ENCODE measurements at regions not wholly inside any gene's neighbourhood (a gene's known extent, or its start where the extent isn't known, plus 50 kb on each side); places are given as distances from the start of the nearest gene placed in this dataset.

DNA sequence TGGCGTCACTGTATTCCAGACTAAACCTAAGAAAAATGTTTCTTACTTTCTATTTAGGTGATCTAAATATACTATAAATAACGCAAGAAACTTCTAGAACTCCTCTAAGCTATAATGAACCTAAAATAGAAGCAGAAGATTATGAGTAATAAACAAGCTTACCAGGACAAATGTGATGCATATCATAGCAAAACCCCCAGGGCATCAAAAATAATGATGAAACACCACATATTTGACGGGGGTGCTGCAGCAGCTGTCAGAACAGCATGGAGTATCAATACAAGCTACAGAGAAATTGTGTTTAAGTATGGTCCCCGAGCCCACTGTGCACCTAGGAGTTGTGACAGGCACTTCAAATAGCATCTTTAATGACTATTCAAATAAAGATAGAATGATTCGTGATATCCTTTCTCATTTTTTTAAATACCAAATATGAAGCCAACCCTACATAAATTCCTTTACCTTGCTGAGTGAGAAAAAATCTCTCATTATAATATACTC lies 337.3 kb downstream of the CENPC start:
- TF ChIP-seq, protein P1, sequence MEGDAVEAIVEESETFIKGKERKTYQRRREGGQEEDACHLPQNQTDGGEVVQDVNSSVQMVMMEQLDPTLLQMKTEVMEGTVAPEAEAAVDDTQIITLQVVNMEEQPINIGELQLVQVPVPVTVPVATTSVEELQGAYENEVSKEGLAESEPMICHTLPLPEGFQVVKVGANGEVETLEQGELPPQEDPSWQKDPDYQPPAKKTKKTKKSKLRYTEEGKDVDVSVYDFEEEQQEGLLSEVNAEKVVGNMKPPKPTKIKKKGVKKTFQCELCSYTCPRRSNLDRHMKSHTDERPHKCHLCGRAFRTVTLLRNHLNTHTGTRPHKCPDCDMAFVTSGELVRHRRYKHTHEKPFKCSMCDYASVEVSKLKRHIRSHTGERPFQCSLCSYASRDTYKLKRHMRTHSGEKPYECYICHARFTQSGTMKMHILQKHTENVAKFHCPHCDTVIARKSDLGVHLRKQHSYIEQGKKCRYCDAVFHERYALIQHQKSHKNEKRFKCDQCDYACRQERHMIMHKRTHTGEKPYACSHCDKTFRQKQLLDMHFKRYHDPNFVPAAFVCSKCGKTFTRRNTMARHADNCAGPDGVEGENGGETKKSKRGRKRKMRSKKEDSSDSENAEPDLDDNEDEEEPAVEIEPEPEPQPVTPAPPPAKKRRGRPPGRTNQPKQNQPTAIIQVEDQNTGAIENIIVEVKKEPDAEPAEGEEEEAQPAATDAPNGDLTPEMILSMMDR (IDR thresholded peaks at IDR 0.05), result no peak
- TF ChIP-seq POLR2A (IDR thresholded peaks at IDR 0.05), result no peak
